GM19452 (cell line): ENCODE measurements at regions not wholly inside any gene's neighbourhood (a gene's known extent, or its start where the extent isn't known, plus 50 kb on each side); places are given as distances from the start of the nearest gene placed in this dataset.
"Not testable (repeated sequence)": the region's sequence is repeated elsewhere in the genome, so short reads cannot be mapped to it uniquely, and the experiment has no call there.

Source experiments
- ATAC-seq: cut with Tn5 transposase; IDR thresholded peaks from one replicate; pipeline ENCODE4 v1.9.1; 2021; ENCODE audit not compliant: unreplicated experiment

DNA sequence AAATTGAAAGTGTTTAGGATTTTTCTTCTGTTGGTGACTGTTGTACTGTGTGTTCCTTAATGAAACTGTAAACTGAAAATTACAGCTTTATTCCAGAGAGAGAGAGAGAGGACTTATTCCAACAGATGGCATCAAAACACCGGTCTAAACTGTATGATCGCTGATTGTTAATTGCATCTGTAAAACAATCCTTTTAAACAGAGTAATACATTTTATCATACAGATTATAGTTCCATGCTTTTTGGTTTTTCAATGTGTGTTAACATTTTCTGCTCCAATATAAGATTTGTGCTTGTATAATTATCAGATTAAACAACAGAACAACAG lies 289.7 kb upstream of the DNAJC19 start:
- no peak for ATAC-seq

- no peak for ATAC-seq
These were observed 289.1 kb upstream of the DNAJC19 start for GRCh38 chr3:181278468-181279238.

- no peak for ATAC-seq
These were observed 286.9 kb upstream of the DNAJC19 start for GRCh38 chr3:181276358-181276896.

DNA sequence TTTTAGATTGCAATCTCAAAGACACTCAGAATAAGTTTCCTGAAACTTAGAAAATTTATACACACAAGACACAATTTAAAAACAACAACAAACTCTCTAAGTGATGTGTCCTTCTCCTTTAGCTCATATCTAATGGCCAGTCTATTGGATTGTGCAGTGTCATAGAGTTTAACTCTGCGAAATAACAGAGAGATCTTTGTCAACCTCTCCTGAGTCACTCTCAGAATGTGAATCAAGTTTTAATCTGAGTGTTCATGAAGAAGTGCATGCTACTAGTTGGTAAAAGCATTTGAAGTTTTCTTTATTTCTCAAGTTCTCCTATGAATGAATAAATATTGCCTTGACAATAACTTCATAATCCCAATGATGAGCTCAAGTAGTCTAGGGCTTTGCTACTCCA lies 284.5 kb upstream of the DNAJC19 start:
- no peak for ATAC-seq

DNA sequence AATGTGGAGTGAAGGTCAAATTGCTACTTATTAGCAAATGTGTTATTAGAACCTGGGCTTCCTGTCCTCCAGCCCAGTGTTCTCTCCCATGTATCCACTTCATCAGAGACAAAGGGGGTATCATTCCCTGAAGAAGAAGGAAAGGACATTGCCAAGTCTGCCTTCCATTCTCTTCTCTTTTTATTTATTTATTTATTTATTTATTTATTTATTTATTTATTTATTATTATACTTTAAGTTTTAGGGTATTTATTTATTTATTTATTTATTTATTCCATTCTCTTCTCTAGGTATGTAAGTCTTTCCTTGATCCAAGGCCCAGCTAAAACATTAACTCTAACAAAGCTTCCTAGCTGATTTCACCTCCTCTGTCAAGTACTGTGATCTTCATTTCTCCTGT lies 277.8 kb upstream of the DNAJC19 start:
- no peak for ATAC-seq

DNA sequence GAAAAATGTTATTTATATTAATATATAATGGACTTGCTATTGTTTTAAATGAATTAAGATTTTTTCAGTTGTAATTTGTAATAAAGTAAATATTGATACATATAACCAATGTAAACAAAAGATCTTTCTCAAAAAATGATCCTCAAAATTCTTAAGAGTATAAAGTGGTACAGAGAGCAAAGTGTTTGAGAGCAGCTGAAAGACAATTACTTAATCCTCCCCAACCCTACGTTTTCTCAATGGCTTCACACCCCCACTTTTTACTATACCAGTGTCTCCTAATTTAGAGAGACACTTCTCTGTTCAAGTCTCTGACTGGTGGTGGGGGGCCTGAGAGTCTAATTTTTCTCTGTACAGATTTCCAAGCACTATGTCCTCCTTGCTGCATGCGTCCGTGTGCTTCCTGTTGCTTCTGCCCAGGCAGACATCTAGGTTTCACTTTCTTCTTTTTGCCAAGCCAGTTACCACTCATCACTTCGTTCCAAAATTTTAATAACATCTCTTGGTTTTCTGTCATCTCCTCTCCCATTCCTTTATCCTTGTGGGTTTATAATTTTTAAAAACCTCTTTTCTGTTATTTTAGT lies 276.3 kb upstream of the DNAJC19 start:
- ATAC-seq: no peak

DNA sequence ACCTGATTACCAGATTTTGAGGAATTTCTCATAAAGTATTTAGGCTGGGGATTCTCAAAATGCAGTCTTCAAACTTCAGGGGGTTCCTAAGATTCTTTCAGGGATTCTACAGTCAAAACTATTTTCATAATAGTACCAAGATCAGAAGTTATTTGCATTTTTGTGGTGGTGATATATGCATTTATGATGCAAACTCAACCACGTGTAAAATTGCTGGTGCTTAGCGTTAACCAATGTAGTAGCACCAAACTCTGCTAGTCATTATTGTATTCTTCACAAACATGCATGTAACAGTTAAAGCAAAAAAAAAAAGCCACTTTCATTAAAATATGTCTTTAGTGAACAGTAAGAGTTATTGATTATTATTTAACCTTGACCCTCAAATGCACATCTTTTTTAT lies 274.9 kb upstream of the DNAJC19 start:
- no peak for ATAC-seq

- no peak for ATAC-seq
These were observed 264.3 kb upstream of the DNAJC19 start for GRCh38 chr3:181253796-181254195.

- no peak for ATAC-seq
These were observed 263.1 kb upstream of the DNAJC19 start for GRCh38 chr3:181252631-181253030.

GRCh38 chr3:181250714-181251113 lies 261.2 kb upstream of the DNAJC19 start:
- no peak for ATAC-seq

- no peak for ATAC-seq
These were observed 249.9 kb upstream of the DNAJC19 start for GRCh38 chr3:181239441-181239840.

- ATAC-seq: no peak
These were observed 240.7 kb upstream of the DNAJC19 start for GRCh38 chr3:181230258-181230657.

DNA sequence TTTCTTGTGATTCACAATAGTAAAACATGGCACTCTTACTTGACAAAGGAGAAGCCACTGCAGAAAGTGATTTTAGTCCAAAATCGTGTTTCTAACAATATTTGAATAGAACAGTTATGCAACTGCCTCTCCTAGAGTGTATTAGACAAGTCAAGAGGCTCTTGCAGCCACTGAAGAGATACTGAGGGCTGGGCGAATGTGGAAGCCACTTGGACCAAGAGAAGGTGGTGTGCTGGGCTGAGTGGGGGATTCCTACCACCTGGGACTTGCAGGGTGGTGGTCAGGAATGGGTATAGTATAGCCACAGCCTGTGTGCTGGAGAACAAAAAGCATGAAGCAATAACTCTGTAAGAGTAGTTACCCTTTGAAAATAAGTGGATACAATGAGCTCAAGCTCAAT lies 223.8 kb upstream of the DNAJC19 start:
- ATAC-seq: no peak

DNA sequence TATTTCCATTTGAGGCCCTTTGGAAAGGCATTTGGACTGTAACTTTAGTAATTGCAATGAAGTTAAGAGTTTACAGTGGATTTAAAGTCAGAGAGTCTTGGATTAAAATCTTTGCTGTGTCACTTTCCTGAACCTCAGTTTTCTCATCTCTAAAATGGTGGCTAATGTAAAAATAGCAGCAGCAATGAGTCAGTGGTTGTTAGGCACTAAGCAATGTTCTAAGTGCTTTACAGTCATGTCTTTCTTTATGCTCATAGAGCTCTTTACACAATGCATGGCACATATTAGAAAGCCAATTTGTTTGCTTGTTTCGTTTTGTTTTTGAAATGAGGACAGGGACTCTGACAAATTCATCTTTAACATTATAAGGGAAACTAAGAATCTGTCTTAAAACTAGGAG lies 222.7 kb upstream of the DNAJC19 start:
- ATAC-seq: no peak

GRCh38 chr3:181210275-181210674 lies 220.7 kb upstream of the DNAJC19 start:
- no peak for ATAC-seq

DNA sequence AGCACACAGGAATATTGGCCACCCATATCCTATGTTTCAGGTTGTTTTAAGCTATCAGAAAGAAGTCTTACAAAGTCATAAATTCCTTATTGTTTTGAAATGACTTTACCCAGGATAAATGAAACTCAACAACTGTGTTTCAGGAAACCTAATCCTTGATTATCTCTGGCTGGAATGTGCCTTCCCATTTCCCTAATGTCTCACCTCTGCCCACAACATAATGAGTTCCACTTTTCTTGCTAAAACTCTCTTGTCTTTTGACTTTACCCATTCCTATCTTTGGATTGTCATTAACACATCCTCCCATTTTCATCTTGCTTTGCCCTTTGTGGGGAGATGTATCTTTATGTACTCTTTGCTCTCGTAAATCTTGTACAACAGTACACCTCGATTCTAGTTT lies 200.0 kb upstream of the DNAJC19 start:
- ATAC-seq: no peak

DNA sequence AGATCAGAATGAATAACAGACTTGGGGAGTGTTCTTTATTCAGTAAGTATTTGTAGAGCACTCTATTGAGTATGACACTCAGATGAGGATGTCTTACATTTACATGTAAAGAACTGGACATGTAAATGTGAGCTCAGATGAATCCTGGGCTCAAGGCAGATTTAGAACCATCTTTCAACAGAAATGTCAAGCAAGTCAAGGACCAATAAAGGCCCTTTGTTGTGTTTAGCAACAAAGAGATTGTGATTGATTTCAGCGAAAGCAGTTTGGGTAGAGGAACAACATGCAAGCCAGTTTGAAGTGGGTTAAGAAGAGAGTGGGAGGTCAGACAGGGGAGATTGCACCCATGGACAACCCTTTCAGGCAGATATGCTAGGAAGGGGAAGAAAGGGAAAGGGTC lies 194.2 kb upstream of the DNAJC19 start:
- no peak for ATAC-seq

- not testable (repeated sequence) for ATAC-seq
These were observed 193.5 kb upstream of the DNAJC19 start for GRCh38 chr3:181183057-181183456.

- ATAC-seq: no peak
These were observed 189.5 kb upstream of the DNAJC19 start for GRCh38 chr3:181178991-181179390.

DNA sequence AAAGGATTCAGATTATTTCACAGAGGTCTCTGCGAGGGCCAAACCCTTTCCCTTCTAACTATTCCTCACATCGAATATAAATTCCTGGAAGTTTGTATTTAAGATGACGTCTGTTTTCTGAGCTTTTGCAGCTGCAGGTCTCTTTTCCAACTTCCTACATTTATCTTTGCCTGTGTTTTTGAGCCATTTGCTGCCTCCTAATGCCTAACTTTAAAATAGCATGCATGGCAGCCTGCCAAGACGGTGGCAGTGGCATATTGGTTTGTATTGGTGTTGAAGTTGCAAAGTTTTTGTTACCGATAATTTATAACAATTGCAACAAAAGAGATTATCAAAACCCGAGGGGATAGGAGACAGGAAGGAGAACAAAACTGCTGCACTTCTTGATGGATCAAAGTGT lies 187.1 kb upstream of the DNAJC19 start:
- no peak for ATAC-seq

DNA sequence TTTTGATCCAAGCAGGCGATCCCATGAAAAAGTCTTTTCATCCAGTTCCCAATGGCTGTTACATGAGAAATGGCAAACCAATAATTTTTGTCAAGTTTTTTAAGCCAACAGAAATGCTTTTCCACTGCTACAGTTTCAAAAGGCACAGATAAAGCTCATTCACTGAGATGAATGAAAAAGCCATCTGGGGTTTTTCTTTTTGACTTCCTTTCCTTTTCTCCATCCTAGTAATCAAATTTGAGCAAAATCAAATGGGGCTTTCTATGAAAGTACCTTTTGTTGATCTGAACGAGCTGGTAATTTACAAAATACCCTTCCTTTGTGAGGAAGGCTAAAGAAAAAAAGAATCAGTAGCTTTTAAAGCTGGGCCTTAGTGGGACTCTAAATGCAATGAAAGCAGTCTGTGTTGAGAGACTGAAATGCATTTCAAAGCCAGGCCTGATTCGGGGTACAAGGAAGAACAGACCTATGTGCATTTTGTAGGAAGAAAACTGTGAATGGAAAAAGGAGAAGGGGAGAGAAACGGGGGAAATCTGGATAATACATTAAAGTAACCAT lies 185.2 kb upstream of the DNAJC19 start:
- no peak for ATAC-seq

DNA sequence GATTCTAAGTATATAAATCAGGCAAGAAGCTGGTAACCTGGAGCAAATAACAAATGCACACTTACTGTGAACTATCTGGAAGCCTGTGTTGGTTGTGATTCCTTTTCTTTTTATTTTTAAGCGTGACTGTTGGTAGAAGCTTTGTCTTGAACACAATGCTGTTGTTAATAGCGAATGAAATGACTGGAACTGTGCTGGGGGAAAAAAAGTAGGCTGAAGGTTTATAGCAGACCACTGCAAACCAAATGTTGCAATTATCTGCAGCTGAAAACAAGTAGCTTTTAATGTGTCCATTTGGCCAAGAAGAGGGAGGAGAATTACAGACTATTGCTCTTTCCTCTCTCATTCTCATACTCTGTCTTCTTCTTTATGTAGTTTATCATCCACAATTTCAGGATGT lies 184.5 kb upstream of the DNAJC19 start:
- no peak for ATAC-seq
